Astrocyte of the cerebellum (primary cell): ENCODE measurements at regions not wholly inside any gene's neighbourhood (a gene's known extent, or its start where the extent isn't known, plus 50 kb on each side); places are given as distances from the start of the nearest gene placed in this dataset.

Experiments
- DNase-seq: peaks from one replicate; pipeline ENCODE4 v3.0.0-alpha.2; 2011; ENCODE audit warnings: low read depth
- H3K4me3 ChIP-seq: 2 replicates; pipeline ENCODE4 v1.5.1; 2011; ENCODE audit warnings: mild to moderate bottlenecking, low read depth, low read length, moderate library complexity
- in situ Hi-C: cut with HindIII; loops from 2 replicates; pipeline ENCODE4 v1.10.0; 2017; ENCODE audit warnings: low sequenced_read_pairs
- TF ChIP-seq, protein P1 (sequence below): IDR thresholded peaks from 2 replicates; pipeline ENCODE4 v1.5.1; 2012; ENCODE audit warnings: low read length, low read depth, moderate library complexity, mild to moderate bottlenecking; ENCODE audit errors: missing control alignments

DNA sequence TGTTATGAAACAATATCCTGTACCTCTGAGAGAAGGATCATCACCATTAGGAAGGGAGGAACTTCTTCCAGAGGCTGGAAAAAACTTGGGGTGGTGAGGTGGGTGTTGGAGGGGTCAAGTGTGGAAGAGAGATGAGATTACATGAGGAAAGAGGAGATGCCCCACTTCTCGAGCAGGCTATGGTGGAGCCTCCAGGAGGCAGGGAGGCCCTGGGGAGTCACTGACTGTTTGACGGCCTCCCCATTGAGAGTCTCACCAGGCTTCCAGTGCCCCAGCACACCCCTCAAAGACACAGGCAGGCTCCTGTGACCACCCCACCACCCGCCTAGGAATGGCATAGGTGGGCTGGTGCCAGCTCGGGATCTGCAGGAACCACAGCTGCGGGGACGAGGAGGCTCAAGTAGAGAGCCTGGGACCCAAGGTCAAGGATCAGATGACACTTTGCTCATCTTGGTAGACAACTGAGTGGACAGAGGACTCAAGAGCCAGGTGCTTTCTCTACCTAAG, 185.3 kb upstream of the GDF10 start:
- DNase-seq, result no peak
- in situ Hi-C loops, result no loop called here
- TF ChIP-seq, protein P1, sequence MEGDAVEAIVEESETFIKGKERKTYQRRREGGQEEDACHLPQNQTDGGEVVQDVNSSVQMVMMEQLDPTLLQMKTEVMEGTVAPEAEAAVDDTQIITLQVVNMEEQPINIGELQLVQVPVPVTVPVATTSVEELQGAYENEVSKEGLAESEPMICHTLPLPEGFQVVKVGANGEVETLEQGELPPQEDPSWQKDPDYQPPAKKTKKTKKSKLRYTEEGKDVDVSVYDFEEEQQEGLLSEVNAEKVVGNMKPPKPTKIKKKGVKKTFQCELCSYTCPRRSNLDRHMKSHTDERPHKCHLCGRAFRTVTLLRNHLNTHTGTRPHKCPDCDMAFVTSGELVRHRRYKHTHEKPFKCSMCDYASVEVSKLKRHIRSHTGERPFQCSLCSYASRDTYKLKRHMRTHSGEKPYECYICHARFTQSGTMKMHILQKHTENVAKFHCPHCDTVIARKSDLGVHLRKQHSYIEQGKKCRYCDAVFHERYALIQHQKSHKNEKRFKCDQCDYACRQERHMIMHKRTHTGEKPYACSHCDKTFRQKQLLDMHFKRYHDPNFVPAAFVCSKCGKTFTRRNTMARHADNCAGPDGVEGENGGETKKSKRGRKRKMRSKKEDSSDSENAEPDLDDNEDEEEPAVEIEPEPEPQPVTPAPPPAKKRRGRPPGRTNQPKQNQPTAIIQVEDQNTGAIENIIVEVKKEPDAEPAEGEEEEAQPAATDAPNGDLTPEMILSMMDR, result no peak
- H3K4me3 ChIP-seq, result no peak overlapping the region

DNA sequence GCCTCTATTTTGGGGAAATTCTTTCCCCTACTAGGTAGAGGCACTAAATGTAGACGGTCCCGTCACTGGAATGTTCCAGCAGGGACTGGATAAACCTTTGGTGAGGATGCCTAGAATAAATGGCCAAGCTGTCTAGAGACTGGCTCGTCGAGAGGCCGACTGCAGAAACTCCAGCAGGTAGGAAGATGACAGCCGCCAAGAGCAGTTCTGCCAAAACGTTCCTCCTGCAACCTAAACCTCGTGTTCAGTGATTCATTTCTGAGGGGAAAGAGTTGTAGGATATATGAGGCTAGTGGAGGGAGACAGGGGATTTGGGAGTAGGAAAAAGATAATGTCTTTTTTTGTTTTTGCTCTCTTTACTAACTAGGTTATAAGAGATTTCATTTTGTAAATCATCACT, 184.7 kb upstream of the GDF10 start:
- in situ Hi-C loops, result no loop called here
- TF ChIP-seq, protein P1, result no peak

DNA sequence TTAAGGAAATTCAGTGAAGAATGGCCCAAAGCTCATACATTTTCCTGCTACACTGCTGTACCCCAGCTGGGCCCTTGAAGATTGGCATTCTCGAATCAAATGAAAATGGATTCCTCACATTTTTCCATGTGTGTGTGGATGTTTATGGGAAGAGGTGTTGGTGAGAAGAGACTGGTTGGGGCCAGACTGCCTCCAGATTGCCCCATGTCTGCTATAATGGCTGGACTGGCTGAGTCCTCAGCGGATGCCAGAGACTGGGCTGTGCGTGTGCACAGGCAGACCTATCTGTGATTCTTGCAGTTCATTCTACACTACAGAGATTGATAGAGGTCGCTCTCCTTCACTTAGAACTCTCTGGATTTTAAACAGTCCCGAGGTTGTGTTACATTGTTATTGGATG, 183.6 kb upstream of the GDF10 start:
- TF ChIP-seq, protein P1, result no peak
- in situ Hi-C loops, result no loop called here
- no peak overlapping the region for H3K4me3 ChIP-seq
- no peak for DNase-seq

More for the DNA sequence above, 184.7 kb upstream of the GDF10 start:
- DNase-seq, result no peak
- H3K4me3 ChIP-seq, result no peak overlapping the region

DNA sequence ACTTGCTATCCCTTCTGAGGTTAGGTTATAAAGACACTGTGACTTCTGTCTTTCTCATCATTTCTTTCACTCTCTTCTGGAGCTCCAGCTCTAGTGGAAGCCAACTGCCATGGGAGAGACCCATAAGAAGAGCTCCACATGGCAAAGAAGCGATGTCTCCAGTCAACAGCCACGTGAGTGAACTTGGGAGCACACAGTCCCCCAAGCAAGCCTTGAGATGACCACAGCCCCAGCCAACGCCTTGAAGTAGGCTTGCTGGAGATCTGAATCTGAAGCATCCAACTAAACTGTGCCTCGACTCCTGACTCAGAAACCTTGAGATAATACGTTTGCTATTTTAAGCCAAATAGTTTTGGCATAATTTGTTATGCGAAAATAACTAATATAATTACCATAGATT, 181.7 kb upstream of the GDF10 start:
- in situ Hi-C loops, result no loop called here
- no peak for DNase-seq
- TF ChIP-seq, protein P1, result no peak
- H3K4me3 ChIP-seq, result no peak overlapping the region

DNA sequence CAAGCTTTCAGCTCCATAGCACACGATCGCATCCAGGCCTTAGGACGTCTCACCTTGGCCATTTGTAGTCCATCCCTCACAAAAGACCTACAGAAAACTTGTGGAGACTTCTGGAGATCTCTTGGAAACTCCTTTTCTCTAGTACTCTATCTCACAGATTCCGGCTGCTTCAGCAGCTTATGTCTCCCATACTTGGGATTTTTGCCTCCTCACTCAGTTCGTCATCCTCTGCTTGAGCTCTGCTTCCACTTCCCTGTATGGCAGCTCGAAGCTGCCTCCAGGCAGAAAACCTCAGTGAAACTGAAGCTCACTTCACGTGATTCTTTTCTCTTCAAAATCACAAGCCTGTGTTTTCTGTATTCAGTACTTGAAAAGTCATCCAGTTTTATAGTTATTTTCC, 178.7 kb upstream of the GDF10 start:
- TF ChIP-seq, protein P1, result no peak
- DNase-seq, result no peak
- in situ Hi-C loops, result no loop called here
- no peak overlapping the region for H3K4me3 ChIP-seq

DNA sequence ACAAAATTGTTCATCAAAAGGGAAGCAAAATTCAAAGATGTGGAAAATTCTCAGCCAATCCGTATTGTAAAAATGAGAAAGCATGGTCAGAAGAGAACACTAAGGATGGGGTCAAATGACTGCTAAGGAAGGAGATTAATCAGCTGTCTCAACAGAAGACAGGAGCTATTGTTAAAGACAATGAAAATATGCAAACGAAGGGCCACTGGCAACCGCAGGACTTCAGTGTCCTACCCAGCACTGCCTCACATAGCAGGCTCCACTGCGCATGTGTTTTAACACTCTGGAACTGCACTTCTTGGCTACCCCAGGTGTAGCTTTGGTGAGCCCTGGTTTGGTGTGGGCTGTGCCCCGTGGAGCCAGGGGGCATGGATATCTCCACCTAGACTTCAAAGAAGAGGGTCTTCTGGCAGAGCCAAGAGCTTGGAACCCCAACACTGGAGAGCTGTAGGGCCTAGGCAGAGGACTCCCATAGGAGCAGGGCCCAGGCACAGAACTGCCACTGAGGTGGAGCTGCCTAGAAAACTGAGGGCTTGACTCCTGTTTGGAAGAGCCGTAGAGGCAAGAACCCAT, 176.2 kb upstream of the GDF10 start:
- no peak overlapping the region for H3K4me3 ChIP-seq
- in situ Hi-C loops, result no loop called here
- TF ChIP-seq, protein P1, result no peak
- no peak for DNase-seq
